Panc1 (cell line): ENCODE measurements at regions not wholly inside any gene's neighbourhood (a gene's known extent, or its start where the extent isn't known, plus 50 kb on each side); places are given as distances from the start of the nearest gene placed in this dataset.

Experiments used
- ATAC-seq: fragments of 200-7000 bp; cut with Tn5 transposase; 2 replicates; pipeline ENCODE4 v1.9.1; 2020; ENCODE audit warnings: mild to moderate bottlenecking, moderate library complexity
- BruUV-seq: library from RNA; stranded (reverse); fragments of 400-500 nt; replicated peaks from 2 replicates; lab custom pipeline; 2021; lab: Mats Ljungman, UMichigan
- CTCF ChIA-PET: fragments of 300-600 bp; sonication (Branson Sonifier 250); formaldehyde crosslinking; loops from one replicate; lab custom pipeline; 2022; ENCODE audit warnings: antibody characterized with exemption; lab: Charles Lee
- POLR2A ChIA-PET: fragments of 300-600 bp; sonication (Branson Sonifier 250); formaldehyde crosslinking; loops from one replicate; lab custom pipeline; 2022; ENCODE audit warnings: antibody characterized with exemption; lab: Charles Lee
- DNase-seq: peaks from one replicate; pipeline ENCODE4 v3.0.0-alpha.2; 2010; ENCODE audit warnings: low read depth, low spot score
- H3K27ac ChIP-seq: 2 replicates; pipeline ENCODE4 v1.5.1; 2011; ENCODE audit warnings: mild to moderate bottlenecking, low read length, inconsistent platforms
- H3K27me3 ChIP-seq: fragments of 200-500 bp; sonication (Bioruptor generic); 2 replicates; pipeline ENCODE4 v1.6.0; 2014; ENCODE audit warnings: low read length, inconsistent platforms; ENCODE audit not compliant: control insufficient read depth, insufficient read depth
- H3K36me3 ChIP-seq: fragments of 200-500 bp; sonication (Bioruptor generic); 2 replicates; pipeline ENCODE4 v1.5.1; 2014; ENCODE audit warnings: inconsistent platforms, mild to moderate bottlenecking, low read length, moderate library complexity; ENCODE audit not compliant: control insufficient read depth, insufficient read depth
- H3K4me1 ChIP-seq: 2 replicates; pipeline ENCODE4 v1.5.1; 2011; ENCODE audit warnings: inconsistent platforms, mild to moderate bottlenecking, low read length, moderate library complexity; ENCODE audit not compliant: control insufficient read depth, insufficient read depth
- H3K4me3 ChIP-seq, 2 experiments: 2 replicates each; pipeline ENCODE4 v1.5.1; 2011 to 2012; ENCODE audit warnings: low read depth in 2 of 2, low read length in 2 of 2, mild to moderate bottlenecking in 2 of 2, inconsistent platforms in 1 of 2, moderate library complexity in 1 of 2
- H3K9me3 ChIP-seq: fragments of 200-500 bp; sonication (Bioruptor generic); 2 replicates; pipeline ENCODE4 v1.5.1; 2014; ENCODE audit warnings: low read depth, mild to moderate bottlenecking, inconsistent platforms, low read length, moderate library complexity; ENCODE audit not compliant: control insufficient read depth, insufficient read depth
- CTCF ChIP-seq: fragments of 450-650 bp; IDR thresholded peaks from 2 replicates; pipeline ENCODE4 v1.5.1; 2017; ENCODE audit warnings: mild to moderate bottlenecking
- POLR2AphosphoS5 ChIP-seq: IDR thresholded peaks from 2 replicates; pipeline ENCODE4 v1.6.1; 2012; ENCODE audit warnings: mild to moderate bottlenecking, low read depth, low read length, moderate library complexity
- REST ChIP-seq, 2 experiments: IDR thresholded peaks; 2 replicates each; pipeline ENCODE4 v1.6.1; 2011 to 2012; ENCODE audit warnings: low read depth in 2 of 2, control low read depth in 1 of 2, low read length in 1 of 2, mild to moderate bottlenecking in 1 of 2, moderate library complexity in 1 of 2; ENCODE audit not compliant: insufficient read depth in 1 of 2
- SIN3A ChIP-seq: IDR thresholded peaks from 2 replicates; pipeline ENCODE4 v1.6.1; 2012; ENCODE audit warnings: low read depth, mild to moderate bottlenecking, low read length, moderate library complexity, borderline replicate concordance; ENCODE audit not compliant: insufficient read depth
- TCF7L2 ChIP-seq: IDR thresholded peaks from 2 replicates; pipeline ENCODE4 v1.6.1; 2011; ENCODE audit warnings: mild to moderate bottlenecking, low read depth, low read length, inconsistent platforms
- in situ Hi-C: cut with HindIII; loops from 2 replicates; pipeline ENCODE4 v1.10.0; 2016; ENCODE audit warnings: low sequenced_read_pairs, low pct_unique_long_range_greater_than_20kb
- intact Hi-C: fragments of 100-400 bp; cut with micrococcal nuclease; formaldehyde crosslinking; loops from one replicate; pipeline ENCODE4 v1.10.0; 2022; ENCODE audit not compliant: unreplicated experiment

- POLR2A ChIA-PET = no interaction called here
- Histone ChIP-seq H3K9me3 (no peaks in the 10 kb centered on the region), H3K4me3 (no peak overlapping the region), H3K4me1 (no peaks in the 10 kb centered on the region), H3K36me3 (no peaks in the 10 kb centered on the region), H3K27me3 (peaks cover 8% of the 10 kb centered on the region), H3K27ac (no peak overlapping the region)
- CTCF ChIA-PET = no interaction called here
- DNase-seq (no peak), ATAC-seq (no peak)
- BruUV-seq = no TSS peak
- in situ Hi-C loops = no loop called here
- intact Hi-C loops = no loop called here
- TF ChIP-seq CTCF (no peak), POLR2AphosphoS5 (no peak), SIN3A (no peak), TCF7L2 (no peak)
Measured at GRCh38 chr2:239566995-239567568, 166.3 kb upstream of the HDAC4 start.

- in situ Hi-C loops = no loop called here
Measured at GRCh38 chr2:239566162-239566994, 165.6 kb upstream of the HDAC4 start.

More at GRCh38 chr2:239566162-239566994, 165.6 kb upstream of the HDAC4 start:
- no peak overlapping the region for H3K4me3 ChIP-seq
- TF ChIP-seq CTCF (no peak), TCF7L2 (no peak), SIN3A (no peak), REST (IDR thresholded peaks at IDR 0.05; ENCODE audit: insufficient read depth in 1 of 2, low read depth in 2 of 2, low read length in 1 of 2) (no peak), POLR2AphosphoS5 (no peak)
- intact Hi-C loops = no loop called here
- H3K27ac ChIP-seq = no peak overlapping the region
- H3K36me3 ChIP-seq = no peaks in the 10 kb centered on the region
- ChIA-PET POLR2A (no interaction called here), CTCF (no interaction called here)
- ATAC-seq = no peak
- no peaks in the 10 kb centered on the region for H3K4me1 ChIP-seq
- no TSS peak for BruUV-seq
- no peak for DNase-seq
- H3K27me3 ChIP-seq = peaks cover 8% of the 10 kb centered on the region
- no peaks in the 10 kb centered on the region for H3K9me3 ChIP-seq
